Ovary (tissue), 7 donors: ENCODE measurements at regions not wholly inside any gene's neighbourhood (a gene's known extent, or its start where the extent isn't known, plus 50 kb on each side); places are given as distances from the start of the nearest gene placed in this dataset.

Experiments used
- DNase-seq, 5 donors: peaks; one replicate each; pipeline ENCODE4 v3.0.0-alpha.2; 2019 to 2020
- H3K27ac ChIP-seq, 2 donors: fragments of 200-600 bp; one replicate each; pipeline versions ENCODE4 v1.5.1 to v1.8.0; 2019 to 2022
- H3K27me3 ChIP-seq: fragments of 200-600 bp; one replicate; pipeline ENCODE4 v1.8.0; 2022
- H3K36me3 ChIP-seq: fragments of 200-600 bp; sonication (generic); one replicate; pipeline ENCODE4 v1.5.1; 2019
- H3K4me1 ChIP-seq: one replicate; pipeline ENCODE4 v1.8.1; 2013; ENCODE audit warnings: mild to moderate bottlenecking, moderate library complexity; ENCODE audit not compliant: insufficient read depth
- H3K4me3 ChIP-seq: fragments of 200-600 bp; sonication (generic); one replicate; pipeline ENCODE4 v1.5.1; 2017
- H3K9me3 ChIP-seq, 2 donors: fragments of 200-600 bp in 1 of 2; sonication (generic) in 1 of 2; one replicate each; pipeline versions ENCODE4 v1.5.1 to v1.8.1; 2013 to 2019; ENCODE audit warnings: mild to moderate bottlenecking in 1 of 2, moderate library complexity in 1 of 2
- CTCF ChIP-seq, 3 donors: fragments of 450-650 bp in 2 of 3; fragments of 200-600 bp in 1 of 3; IDR thresholded peaks; one replicate each; pipeline versions ENCODE4 v1.5.1 to v1.8.0; 2016 to 2022; ENCODE audit warnings: antibody characterized with exemption in 3 of 3, mild to moderate bottlenecking in 1 of 3
- EP300 ChIP-seq: sonication (generic); formaldehyde crosslinking; IDR thresholded peaks from one replicate; pipeline ENCODE4 v1.6.1; 2017; ENCODE audit warnings: antibody characterized with exemption
- POLR2A ChIP-seq: fragments of 450-650 bp; IDR thresholded peaks from one replicate; pipeline ENCODE4 v1.6.1; 2017; ENCODE audit warnings: antibody characterized with exemption, mild to moderate bottlenecking, moderate library complexity
- WGBS, 3 donors: extraction: QIAGEN DNeasy Blood & Tissue Kit in 1 of 3; methylation state at CpG; one replicate each; pipeline versions ENCODE4 v1.1.5 to v1.1.7; 2013 to 2017; 5-methylcytosine and 5-hydroxymethylcytosine counted together
- intact Hi-C, 4 donors: fragments of 100-400 bp; cut with DNase I; formaldehyde crosslinking; loops; one replicate each; pipeline versions ENCODE4 v1.11.0 to v1.15.1; 2022 to 2023
- donor health status: DM: no; HTN: no; CAD: no; lungs with moderate emphysema.
- donor health status: DM: no; HTN: no; CAD: no.
- donor health status: Bipolar disorder and iron deficiency.
- donor health status: DM: no; HTN: no; CAD: no.
- donor health status: DM: yes; HTN: yes; CAD: no.

GRCh38 chr6:169014211-169015197, 239.1 kb downstream of the THBS2 start:
- no peak for DNase-seq
- Histone ChIP-seq H3K9me3 (no peaks in the 10 kb centered on the region), H3K36me3 (no peaks in the 10 kb centered on the region), H3K4me1 (no peaks in the 10 kb centered on the region), H3K4me3 (no peak overlapping the region), H3K27me3 (no peaks in the 10 kb centered on the region), H3K27ac (no peak overlapping the region)
- TF ChIP-seq POLR2A: no peak
- intact Hi-C loops: no loop called here
- 79 to 88% (median 87%) methylated on average over 5 of the region's 5 CpGs for WGBS, 3 donors

GRCh38 chr6:169009628-169010027, 244.0 kb downstream of the THBS2 start:
- Histone ChIP-seq H3K36me3 (no peaks in the 10 kb centered on the region), H3K27me3 (no peaks in the 10 kb centered on the region), H3K4me1 (no peaks in the 10 kb centered on the region), H3K4me3 (no peak overlapping the region), H3K9me3 (no peaks in the 10 kb centered on the region), H3K27ac (no peak overlapping the region)
- DNase-seq: no peak
- WGBS, 3 donors: 42 to 57% (median 50%) methylated on average over 3 of the region's 3 CpGs
- TF ChIP-seq CTCF (IDR thresholded peaks at IDR 0.05) (no peak), POLR2A (no peak), EP300 (no peak)
- intact Hi-C loops: no loop called here

GRCh38 chr6:169008641-169009257, 244.9 kb downstream of the THBS2 start:
- Histone ChIP-seq H3K4me1 (no peaks in the 10 kb centered on the region), H3K27ac (no peak overlapping the region), H3K9me3 (peaks cover 0 to 2% of the 10 kb centered on the region in 2 donors), H3K27me3 (no peaks in the 10 kb centered on the region), H3K36me3 (no peaks in the 10 kb centered on the region), H3K4me3 (no peak overlapping the region)
- WGBS, 3 donors: 63 to 69% (median 65%) methylated on average over 4 of the region's 4 CpGs
- intact Hi-C loops: no loop called here
- DNase-seq: no peak
- TF ChIP-seq EP300 (no peak), CTCF (IDR thresholded peaks at IDR 0.05) (no peak), POLR2A (no peak)

- whole genome bisulfite sequencing, 3 donors: 76 to 88% (median 79%) methylated on average over 8 of the region's 8 CpGs
- Histone ChIP-seq H3K4me1 (no peaks in the 10 kb centered on the region), H3K36me3 (no peaks in the 10 kb centered on the region), H3K27ac (no peak overlapping the region), H3K9me3 (peaks cover 0 to 4% of the 10 kb centered on the region in 2 donors), H3K4me3 (no peak overlapping the region), H3K27me3 (no peaks in the 10 kb centered on the region)
- TF ChIP-seq CTCF (IDR thresholded peaks at IDR 0.05) (no peak), EP300 (no peak), POLR2A (no peak)
- intact Hi-C loops: no loop called here
- no peak for DNase-seq
These were observed 248.5 kb downstream of the THBS2 start for GRCh38 chr6:169005166-169005565.

- no peaks in the 10 kb centered on the region for H3K36me3 ChIP-seq
- TF ChIP-seq CTCF (IDR thresholded peaks at IDR 0.05) (no peak), EP300 (no peak), POLR2A (no peak)
- WGBS, 3 donors: 96% methylated on average over 15 of the region's 15 CpGs
- no peak for DNase-seq
- intact Hi-C loops: no loop called here
- H3K27me3 ChIP-seq: no peaks in the 10 kb centered on the region
- H3K27ac ChIP-seq: no peak overlapping the region
- no peak overlapping the region for H3K4me3 ChIP-seq
- H3K4me1 ChIP-seq: no peaks in the 10 kb centered on the region
- H3K9me3 ChIP-seq: peaks cover 0 to 4% of the 10 kb centered on the region in 2 donors
These were observed 253.6 kb downstream of the THBS2 start for GRCh38 chr6:169000022-169000421.
